Naive thymus-derived CD4-positive, alpha-beta T cell (primary cell): ENCODE measurements at regions not wholly inside any gene's neighbourhood (a gene's known extent, or its start where the extent isn't known, plus 50 kb on each side); places are given as distances from the start of the nearest gene placed in this dataset.
"Not testable (repeated sequence)": the region's sequence is repeated elsewhere in the genome, so short reads cannot be mapped to it uniquely, and the experiment has no call there.

Source experiments
- ATAC-seq: fragments of 150-1000 bp; cut with Tn5 transposase; 2 replicates; pipeline ENCODE4 v1.10.0; 2021; ENCODE audit warnings: mild to moderate bottlenecking, moderate library complexity
- CTCF ChIA-PET: fragments of 350-600 bp; sonication (Branson Sonifier 250); formaldehyde crosslinking; loops from one replicate; lab custom pipeline; 2021; ENCODE audit warnings: antibody characterized with exemption; lab: Charles Lee
- POLR2A ChIA-PET: fragments of 350-600 bp; sonication (Branson Sonifier 250); formaldehyde crosslinking; loops from one replicate; lab custom pipeline; 2021; ENCODE audit warnings: antibody characterized with exemption, inconsistent platforms; lab: Charles Lee
- DNase-seq, 9 donors: peaks; one replicate each; pipeline versions ENCODE4 v3.0.0 to v3.0.0-alpha.2; 2020 to 2022; ENCODE audit warnings: mixed read lengths in 1 of 9
- H3K27ac ChIP-seq: one replicate; pipeline ENCODE4 v1.7.0; 2013; ENCODE audit warnings: mild to moderate bottlenecking, low read depth, low read length, moderate library complexity
- H3K27me3 ChIP-seq, 2 donors: one replicate each; pipeline ENCODE4 v1.7.0; 2013; ENCODE audit warnings: low read length in 2 of 2, mild to moderate bottlenecking in 2 of 2, moderate library complexity in 2 of 2; ENCODE audit not compliant: control insufficient read depth in 2 of 2, insufficient read depth in 2 of 2
- H3K36me3 ChIP-seq, 3 experiments: 1 replicate in 2 of 3; 2 replicates in 1 of 3; pipeline ENCODE4 v1.7.0; 2013; ENCODE audit warnings: low read length in 3 of 3, mild to moderate bottlenecking in 3 of 3, moderate library complexity in 1 of 3; ENCODE audit not compliant: insufficient read depth in 3 of 3, control insufficient read depth in 2 of 3
- H3K4me1 ChIP-seq, 2 donors: one replicate each; pipeline ENCODE4 v1.7.0; 2013; ENCODE audit warnings: low read length in 2 of 2, mild to moderate bottlenecking in 2 of 2, moderate library complexity in 1 of 2; ENCODE audit not compliant: control insufficient read depth in 2 of 2, insufficient read depth in 2 of 2
- H3K4me3 ChIP-seq: 2 replicates; pipeline ENCODE4 v1.7.0; 2013; ENCODE audit warnings: mild to moderate bottlenecking, low read length
- H3K9me3 ChIP-seq, 3 experiments: 1 replicate in 2 of 3; 2 replicates in 1 of 3; pipeline ENCODE4 v1.7.0; 2013; ENCODE audit warnings: low read length in 3 of 3; ENCODE audit not compliant: control insufficient read depth in 2 of 3
- H3K27ac Mint-ChIP-seq, 9 donors: one replicate each; pipeline ENCODE4 v1.8.0; 2020 to 2022; ENCODE audit warnings: mixed read lengths in 9 of 9, mild to moderate bottlenecking in 8 of 9, moderate library complexity in 5 of 9, inconsistent platforms in 2 of 9
- H3K27me3 Mint-ChIP-seq, 5 donors: one replicate each; pipeline ENCODE4 v1.8.0; 2021 to 2022; ENCODE audit warnings: mixed read lengths in 5 of 5, mild to moderate bottlenecking in 1 of 5
- H3K36me3 Mint-ChIP-seq, 5 donors: one replicate each; pipeline ENCODE4 v1.8.0; 2020 to 2022; ENCODE audit warnings: mixed read lengths in 5 of 5, mild to moderate bottlenecking in 3 of 5, inconsistent platforms in 1 of 5
- H3K4me1 Mint-ChIP-seq, 7 donors: one replicate each; pipeline ENCODE4 v1.8.0; 2020 to 2022; ENCODE audit warnings: mixed read lengths in 7 of 7, mild to moderate bottlenecking in 3 of 7, inconsistent platforms in 1 of 7
- H3K4me3 Mint-ChIP-seq, 10 donors: one replicate each; pipeline ENCODE4 v1.8.0; 2020 to 2022; ENCODE audit warnings: mild to moderate bottlenecking in 10 of 10, mixed read lengths in 10 of 10, moderate library complexity in 6 of 10, inconsistent platforms in 2 of 10
- H3K9me3 Mint-ChIP-seq, 11 donors: one replicate each; pipeline ENCODE4 v1.8.0; 2020 to 2022; ENCODE audit warnings: mixed read lengths in 11 of 11, mild to moderate bottlenecking in 4 of 11, inconsistent platforms in 1 of 11, moderate library complexity in 1 of 11
- intact Hi-C, 2 donors: fragments of 100-400 bp; cut with micrococcal nuclease; formaldehyde crosslinking; loops; one replicate each; pipeline ENCODE4 v1.15.1; 2023

DNA sequence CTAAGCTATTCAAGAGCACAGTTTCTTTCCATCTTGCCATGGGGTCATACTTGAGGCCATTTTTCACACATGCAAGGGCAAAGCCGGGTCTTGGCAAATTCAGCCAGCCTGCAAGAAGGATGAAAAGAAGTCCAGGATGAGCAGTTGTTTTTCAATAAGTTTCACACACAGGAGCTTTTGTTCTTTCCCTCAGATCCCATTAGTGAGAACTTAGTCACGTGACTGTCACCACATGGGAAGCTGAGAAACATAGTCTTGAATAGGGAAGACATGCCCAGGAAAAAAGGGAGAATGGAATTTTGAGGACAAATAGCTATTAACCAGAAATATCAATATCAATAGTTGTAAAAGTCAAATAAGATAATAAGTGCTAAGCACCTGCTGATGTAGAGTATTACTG lies 137.7 kb downstream of the AHR start:
- POLR2A ChIA-PET = no interaction called here
- no peak overlapping the region for H3K27ac ChIP-seq
- peaks cover 0 to 7% (median 1%) of the 10 kb centered on the region in 7 donors for H3K4me1 Mint-ChIP-seq
- CTCF ChIA-PET = no interaction called here
- H3K9me3 Mint-ChIP-seq = peaks cover 0 to 10% (median 7%) of the 10 kb centered on the region in 11 donors
- H3K27ac Mint-ChIP-seq = no peak overlapping the region
- H3K36me3 ChIP-seq = no peaks in the 10 kb centered on the region
- H3K27me3 Mint-ChIP-seq = peaks cover 0 to 12% (median 3%) of the 10 kb centered on the region in 5 donors
- H3K4me1 ChIP-seq = no peaks in the 10 kb centered on the region
- no peak overlapping the region for H3K4me3 ChIP-seq
- no peaks in the 10 kb centered on the region for H3K36me3 Mint-ChIP-seq
- ATAC-seq (no peak), DNase-seq (no peak)
- H3K9me3 ChIP-seq = no peaks in the 10 kb centered on the region
- H3K4me3 Mint-ChIP-seq = no peak overlapping the region
- H3K27me3 ChIP-seq = no peaks in the 10 kb centered on the region
- intact Hi-C loops = no loop called here

DNA sequence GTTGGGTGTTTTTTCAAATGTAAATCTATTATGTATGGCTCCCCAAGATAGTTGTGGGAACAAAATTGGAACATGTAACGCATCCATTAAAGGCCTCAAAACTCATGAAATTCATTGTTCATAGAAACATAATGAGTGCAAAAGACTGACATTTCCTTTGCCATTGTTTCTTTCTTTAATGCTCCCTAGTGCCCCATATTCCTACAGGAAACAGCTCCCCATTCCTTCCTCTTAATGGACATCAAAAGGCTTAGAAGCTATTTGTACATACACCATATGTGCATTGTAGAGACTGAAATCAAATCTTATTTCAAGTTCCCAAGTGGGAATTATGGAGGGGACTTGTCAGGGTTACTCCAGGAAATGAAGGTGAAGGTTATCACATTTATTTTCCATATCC lies 139.1 kb downstream of the AHR start:
- Mint-ChIP-seq H3K9me3 (peaks cover 0 to 12% (median 7%) of the 10 kb centered on the region in 11 donors), H3K36me3 (no peaks in the 10 kb centered on the region), H3K27me3 (peaks cover 0 to 5% (median 3%) of the 10 kb centered on the region in 5 donors), H3K4me1 (peaks cover 0 to 11% (median 6%) of the 10 kb centered on the region in 7 donors), H3K27ac (no peak overlapping the region), H3K4me3 (no peak overlapping the region)
- H3K9me3 ChIP-seq = no peaks in the 10 kb centered on the region
- H3K27ac ChIP-seq = no peak overlapping the region
- ATAC-seq (no peak), DNase-seq (no peak)
- no peaks in the 10 kb centered on the region for H3K36me3 ChIP-seq
- POLR2A ChIA-PET = no interaction called here
- no peaks in the 10 kb centered on the region for H3K4me1 ChIP-seq
- CTCF ChIA-PET = no interaction called here
- H3K27me3 ChIP-seq = no peaks in the 10 kb centered on the region
- H3K4me3 ChIP-seq = no peak overlapping the region
- intact Hi-C loops = no loop called here

DNA sequence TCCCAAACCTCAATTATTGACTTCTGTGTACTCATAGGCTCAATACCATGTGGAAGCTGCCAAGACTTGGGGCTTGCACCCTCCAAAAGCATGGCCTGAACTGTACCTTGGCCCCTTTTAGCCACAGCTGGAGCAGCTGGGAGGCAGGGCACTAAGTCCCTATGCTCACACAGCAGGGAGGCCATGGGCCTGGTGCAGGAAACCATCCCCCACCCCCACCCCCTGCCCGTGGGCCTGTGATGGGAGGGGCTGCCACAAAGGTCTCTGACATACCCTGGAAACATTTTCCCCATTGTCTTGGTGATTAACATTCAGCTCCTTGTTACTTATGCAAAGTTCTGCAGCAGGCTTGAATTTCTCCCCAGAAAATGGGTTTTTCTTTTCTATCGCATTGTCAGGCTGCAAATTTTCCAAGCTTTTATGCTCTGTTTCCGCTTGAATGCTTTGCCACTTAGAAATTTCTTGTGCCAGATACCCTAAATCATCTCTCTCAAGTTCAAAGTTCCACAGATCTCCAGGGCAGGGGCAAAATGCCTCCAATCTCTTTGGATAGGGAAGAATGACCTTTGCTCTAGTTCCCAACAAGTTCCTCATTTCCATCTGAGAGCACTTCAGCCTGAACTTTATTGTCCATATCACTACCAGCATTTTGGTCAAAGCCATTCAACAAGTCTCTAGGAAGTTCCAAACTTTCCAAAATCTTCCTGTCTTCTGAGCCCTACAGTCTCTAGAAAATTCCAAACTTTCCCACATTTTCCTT lies 141.8 kb downstream of the AHR start:
- H3K36me3 Mint-ChIP-seq, intact Hi-C loops, POLR2A ChIA-PET, H3K27ac ChIP-seq, H3K36me3 ChIP-seq, H3K4me1 ChIP-seq, H3K4me3 ChIP-seq, H3K27me3 ChIP-seq, H3K4me3 Mint-ChIP-seq, CTCF ChIA-PET, DNase-seq, H3K9me3 ChIP-seq, ATAC-seq: not testable (repeated sequence)
- peaks cover 0 to 18% (median 7%) of the 10 kb centered on the region in 11 donors for H3K9me3 Mint-ChIP-seq
- peaks cover 0 to 11% (median 6%) of the 10 kb centered on the region in 7 donors for H3K4me1 Mint-ChIP-seq
- H3K27ac Mint-ChIP-seq = peak overlapping the region in 1 of 9 donors; percentile 55
- peaks cover 0 to 10% (median 5%) of the 10 kb centered on the region in 5 donors for H3K27me3 Mint-ChIP-seq

DNA sequence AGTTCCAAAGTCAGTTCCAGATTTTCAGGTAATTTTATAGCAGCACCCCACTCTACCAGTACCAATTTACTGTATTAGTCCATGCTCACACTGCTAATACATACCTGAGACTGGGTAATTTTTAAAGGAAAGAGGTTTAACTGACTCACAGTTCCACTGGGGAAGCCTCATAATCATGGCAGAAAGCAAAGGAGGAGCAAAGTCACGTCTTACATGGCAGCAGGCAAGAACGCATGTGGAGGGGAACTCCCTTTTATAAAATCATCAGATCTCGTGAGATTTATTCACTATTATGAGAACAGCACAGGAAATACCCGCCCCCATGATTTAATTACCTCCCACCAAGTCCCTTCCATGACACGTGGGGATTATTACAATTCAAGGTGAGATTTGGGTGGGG lies 142.4 kb downstream of the AHR start:
- no peak for ATAC-seq

DNA sequence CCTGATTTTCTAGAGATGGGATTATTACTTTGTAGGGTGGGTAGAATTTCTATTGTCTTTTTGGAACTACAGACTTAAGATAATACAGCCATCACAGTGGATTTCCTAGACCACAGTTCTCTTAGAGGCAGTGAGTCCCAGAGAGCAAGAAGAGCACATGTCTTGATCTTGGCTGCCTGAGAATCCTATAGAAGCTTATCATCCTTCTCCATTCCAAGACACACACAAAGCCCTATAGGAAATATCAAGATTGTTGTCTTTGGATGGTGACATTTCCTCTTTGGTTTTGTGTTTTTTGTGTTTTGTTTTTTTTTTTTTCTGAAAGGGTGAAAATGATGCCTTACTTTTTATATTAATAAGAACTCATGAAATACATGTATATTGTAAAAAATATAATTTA lies 143.1 kb downstream of the AHR start:
- no peaks in the 10 kb centered on the region for H3K4me1 ChIP-seq

More for the DNA sequence above, 142.4 kb downstream of the AHR start:
- peaks cover 0 to 18% (median 7%) of the 10 kb centered on the region in 11 donors for H3K9me3 Mint-ChIP-seq
- Histone ChIP-seq H3K36me3 (no peaks in the 10 kb centered on the region), H3K27ac (no peak overlapping the region), H3K27me3 (no peaks in the 10 kb centered on the region), H3K4me3 (no peak overlapping the region), H3K9me3 (no peaks in the 10 kb centered on the region), H3K4me1 (no peaks in the 10 kb centered on the region)
- ChIA-PET POLR2A (no interaction called here), CTCF (no interaction called here)
- peaks cover 0 to 10% (median 4%) of the 10 kb centered on the region in 5 donors for H3K27me3 Mint-ChIP-seq
- H3K4me3 Mint-ChIP-seq = peak overlapping the region in 1 of 10 donors; percentile 8
- peaks cover 0 to 3% (median 0%) of the 10 kb centered on the region in 5 donors for H3K36me3 Mint-ChIP-seq
- DNase-seq = peak in 3 of 9 donors; percentile 6 to 9 (median 7)
- peaks cover 0 to 11% (median 6%) of the 10 kb centered on the region in 7 donors for H3K4me1 Mint-ChIP-seq
- peak overlapping the region in 1 of 9 donors; percentile 55 for H3K27ac Mint-ChIP-seq
- intact Hi-C loops = no loop called here

DNA sequence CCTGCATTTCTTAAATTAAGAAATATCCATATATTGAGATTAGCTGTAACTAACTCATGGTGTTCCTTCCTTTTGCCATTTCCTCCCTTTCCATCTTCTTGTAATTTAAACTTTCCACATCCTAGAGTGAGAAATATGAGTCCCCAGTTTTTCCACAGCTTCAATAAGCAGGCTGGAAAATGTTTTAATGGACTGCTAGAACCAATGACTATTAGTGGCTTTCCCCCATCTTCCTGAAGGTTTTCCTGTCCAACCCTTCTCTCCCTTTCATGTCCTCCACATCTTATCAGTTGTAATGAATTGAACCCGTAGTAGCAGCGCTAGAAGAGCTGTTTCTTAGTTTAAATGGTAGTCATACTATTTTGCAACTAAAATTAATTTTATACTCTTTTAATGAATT lies 145.7 kb downstream of the AHR start:
- ATAC-seq (no peak), DNase-seq (no peak)
- Mint-ChIP-seq H3K9me3 (peaks cover 4 to 35% (median 19%) of the 10 kb centered on the region in 11 donors), H3K4me1 (peaks cover 0 to 11% (median 6%) of the 10 kb centered on the region in 7 donors), H3K36me3 (peaks cover 0 to 4% (median 3%) of the 10 kb centered on the region in 5 donors), H3K27ac (no peak overlapping the region), H3K27me3 (peaks cover 8 to 26% (median 16%) of the 10 kb centered on the region in 5 donors), H3K4me3 (no peak overlapping the region)
- no peaks in the 10 kb centered on the region for H3K27me3 ChIP-seq
- CTCF ChIA-PET = no interaction called here
- intact Hi-C loops = no loop called here
- POLR2A ChIA-PET = no interaction called here
- H3K4me3 ChIP-seq = no peak overlapping the region
- no peaks in the 10 kb centered on the region for H3K4me1 ChIP-seq
- no peak overlapping the region for H3K27ac ChIP-seq
- no peaks in the 10 kb centered on the region for H3K36me3 ChIP-seq
- H3K9me3 ChIP-seq = peaks cover 0 to 8% (median 0%) of the 10 kb centered on the region in 3 experiments

More for the DNA sequence above, 143.1 kb downstream of the AHR start:
- Histone ChIP-seq H3K36me3 (no peaks in the 10 kb centered on the region), H3K4me3 (no peak overlapping the region), H3K9me3 (no peaks in the 10 kb centered on the region), H3K27ac (no peak overlapping the region), H3K27me3 (no peaks in the 10 kb centered on the region)
- no peak overlapping the region for H3K4me3 Mint-ChIP-seq
- ChIA-PET CTCF (no interaction called here), POLR2A (interaction anchor here (0.7 kb wide), 1 partner anchor 8 kb away, joined by 3 read pairs; no protein-coding TSS in a partner anchor)
- peaks cover 2 to 14% (median 5%) of the 10 kb centered on the region in 5 donors for H3K27me3 Mint-ChIP-seq
- no peak overlapping the region for H3K27ac Mint-ChIP-seq
- ATAC-seq = no peak
- peaks cover 0 to 18% (median 8%) of the 10 kb centered on the region in 11 donors for H3K9me3 Mint-ChIP-seq
- intact Hi-C loops = no loop called here
- no peak for DNase-seq
- peaks cover 0 to 11% (median 6%) of the 10 kb centered on the region in 7 donors for H3K4me1 Mint-ChIP-seq
- H3K36me3 Mint-ChIP-seq = peaks cover 0 to 3% (median 0%) of the 10 kb centered on the region in 5 donors
